ENCODE measurements at regions not wholly inside any gene's neighbourhood (a gene's known extent, or its start where the extent isn't known, plus 50 kb on each side); places are given as distances from the start of the nearest gene placed in this dataset.

- TF ChIP-seq CTCF (IDR thresholded peaks at IDR 0.05; ENCODE audit: poor library complexity) (no peak), EZH2 (IDR thresholded peaks at IDR 0.05; ENCODE audit: borderline replicate concordance) (no peak), EZH2phosphoT487 (IDR thresholded peaks at IDR 0.05; ENCODE audit: low read depth, severe bottlenecking, unreplicated experiment) (no peak)
Observed at GRCh38 chr18:22074282-22075070, 94.9 kb upstream of the GATA6 start.

All from hepatocyte (in vitro differentiated cells).